Activated naive CD4-positive, alpha-beta T cell treated with Interleukin-2 at 50 U/mL for 16 hours (primary cell): ENCODE measurements at regions not wholly inside any gene's neighbourhood (a gene's known extent, or its start where the extent isn't known, plus 50 kb on each side); places are given as distances from the start of the nearest gene placed in this dataset.
"Not testable (repeated sequence)": the region's sequence is repeated elsewhere in the genome, so short reads cannot be mapped to it uniquely, and the experiment has no call there.

ENCODE experiments used
- DNase-seq: peaks from one replicate; pipeline ENCODE4 v3.0.0-alpha.2; 2020

DNA sequence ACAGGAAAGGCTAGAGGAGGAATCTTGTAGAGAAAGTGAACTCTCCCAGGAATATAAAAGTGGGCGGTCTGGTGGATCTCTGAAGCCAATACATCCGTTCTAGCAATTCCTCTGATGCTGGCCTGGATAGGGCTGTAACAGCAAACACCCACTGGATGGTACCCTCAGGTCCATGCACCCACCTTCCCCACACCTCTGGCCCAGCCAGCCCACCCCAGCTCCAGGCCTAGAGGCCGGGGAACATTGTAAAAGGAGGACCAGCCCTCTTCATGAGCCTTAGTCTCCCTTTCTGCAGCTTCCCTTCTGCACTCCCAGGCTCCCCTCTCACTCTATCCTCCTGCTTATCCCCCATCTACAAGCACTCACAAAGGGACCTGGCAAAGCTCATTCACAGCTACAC is 443.9 kb downstream of the BUD13 start:
- no peak for DNase-seq

DNA sequence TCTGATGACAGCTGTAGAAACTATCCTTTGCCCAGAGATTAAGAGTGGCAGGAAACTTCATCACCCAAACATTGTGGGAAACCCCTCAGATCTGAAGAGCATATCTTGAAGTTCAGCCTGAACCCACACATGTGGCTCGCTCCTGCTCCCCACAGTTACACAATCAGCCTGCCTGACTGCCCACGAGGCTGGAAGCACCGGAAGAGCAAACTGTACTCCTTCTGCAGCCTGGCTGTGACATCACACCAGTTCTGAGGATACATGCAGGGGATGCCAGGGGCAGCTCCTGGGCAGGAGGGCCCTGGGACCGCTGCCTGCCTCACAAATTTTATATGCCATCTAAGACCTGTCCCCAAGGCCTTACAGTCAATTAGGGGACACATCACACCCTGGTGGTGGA is 444.4 kb downstream of the BUD13 start:
- no peak for DNase-seq

DNA sequence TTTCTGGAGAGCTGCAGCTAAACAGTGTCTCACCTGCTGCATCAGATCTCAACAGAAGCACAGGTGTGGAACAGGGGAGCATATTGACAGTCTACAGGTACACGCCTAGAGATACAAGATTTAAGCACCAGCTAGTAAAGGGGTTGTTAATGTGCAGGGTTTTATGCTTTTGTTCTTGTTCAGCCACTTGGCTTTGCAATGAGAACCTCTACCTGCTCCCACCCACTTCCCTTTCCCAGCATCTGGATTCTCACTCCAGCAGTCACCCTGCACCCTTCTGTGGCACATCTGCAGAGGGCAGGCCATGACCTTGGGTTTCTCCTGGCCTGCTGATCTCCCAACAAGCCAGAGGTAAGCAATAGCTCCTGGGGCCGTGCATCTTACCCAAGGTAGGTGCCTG is 446.6 kb downstream of the BUD13 start:
- DNase-seq = no peak

DNA sequence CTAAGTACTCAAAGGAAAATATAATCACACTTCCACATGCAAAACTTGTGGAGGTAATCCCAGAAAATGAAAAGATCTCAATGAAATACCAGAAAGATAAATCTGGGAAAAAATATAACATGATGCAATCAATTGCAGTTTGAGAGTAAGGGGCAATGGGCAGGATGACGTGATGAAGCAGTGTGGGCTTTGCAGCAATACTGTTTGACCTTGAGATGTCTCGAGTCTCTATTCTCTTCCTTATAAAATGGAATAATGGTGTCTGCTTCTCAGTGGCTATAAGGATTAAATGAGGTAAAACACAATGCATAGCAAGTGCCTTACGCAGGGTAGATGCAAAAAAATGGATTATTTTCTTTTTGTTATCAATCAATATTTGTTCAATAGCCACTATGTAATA is 447.5 kb downstream of the BUD13 start:
- DNase-seq = no peak

DNA sequence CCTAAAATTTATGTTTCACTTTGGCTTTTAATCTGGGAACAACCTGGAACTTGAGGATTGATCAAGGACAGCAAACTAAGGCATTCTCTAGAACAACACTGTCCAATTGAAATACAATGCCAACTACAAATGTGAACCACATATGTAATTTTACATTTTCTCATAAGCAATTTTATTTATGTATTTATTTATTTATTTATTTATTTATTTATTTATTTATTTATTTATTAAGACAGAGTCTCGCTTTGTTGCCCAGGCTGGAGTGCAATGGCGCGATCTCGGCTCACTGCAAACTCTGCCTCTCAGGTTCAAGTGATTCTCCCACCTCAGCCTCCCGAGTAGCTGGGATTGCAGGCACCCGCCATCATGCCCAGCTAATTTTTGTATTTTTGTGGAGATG is 448.7 kb downstream of the BUD13 start:
- not testable (repeated sequence) for DNase-seq

DNA sequence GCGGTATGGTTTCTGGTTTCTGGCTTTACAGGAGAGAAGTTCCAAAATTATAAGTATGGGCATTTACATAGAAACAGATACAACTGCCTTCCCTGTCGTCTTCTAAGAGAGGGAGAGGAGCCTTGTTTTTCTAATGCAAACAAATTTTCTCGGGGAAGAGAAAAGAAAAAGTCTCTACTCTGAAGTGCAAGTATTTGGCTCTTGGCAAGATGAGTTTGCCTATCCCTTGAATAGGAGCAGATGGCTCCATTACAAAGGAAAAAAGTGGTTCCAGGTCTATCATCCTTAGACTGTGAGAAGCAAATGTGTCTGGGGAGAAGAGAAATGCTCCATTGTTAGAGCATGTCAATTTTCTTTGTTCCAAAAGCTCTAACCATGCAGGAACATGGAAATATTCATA is 455.6 kb downstream of the BUD13 start:
- DNase-seq = no peak

DNA sequence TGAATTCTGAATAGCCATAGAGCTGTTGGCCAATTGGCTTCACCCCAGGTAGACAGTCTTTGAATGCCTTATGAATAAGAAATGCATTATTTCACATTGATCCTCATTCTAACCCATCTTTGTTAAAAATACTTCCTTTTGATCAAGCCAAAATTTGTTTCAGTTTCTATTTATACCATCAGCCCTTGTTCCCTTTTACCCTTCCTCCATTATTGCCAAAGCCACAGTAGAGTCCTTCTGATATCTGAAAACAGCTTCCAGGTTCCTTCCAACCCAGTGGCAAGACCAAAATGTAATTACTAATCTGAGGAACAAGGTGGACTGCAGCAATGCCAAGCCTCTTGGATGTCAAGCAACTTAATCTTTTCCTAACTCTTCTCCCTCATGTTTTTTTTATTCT is 458.8 kb downstream of the BUD13 start:
- no peak for DNase-seq

DNA sequence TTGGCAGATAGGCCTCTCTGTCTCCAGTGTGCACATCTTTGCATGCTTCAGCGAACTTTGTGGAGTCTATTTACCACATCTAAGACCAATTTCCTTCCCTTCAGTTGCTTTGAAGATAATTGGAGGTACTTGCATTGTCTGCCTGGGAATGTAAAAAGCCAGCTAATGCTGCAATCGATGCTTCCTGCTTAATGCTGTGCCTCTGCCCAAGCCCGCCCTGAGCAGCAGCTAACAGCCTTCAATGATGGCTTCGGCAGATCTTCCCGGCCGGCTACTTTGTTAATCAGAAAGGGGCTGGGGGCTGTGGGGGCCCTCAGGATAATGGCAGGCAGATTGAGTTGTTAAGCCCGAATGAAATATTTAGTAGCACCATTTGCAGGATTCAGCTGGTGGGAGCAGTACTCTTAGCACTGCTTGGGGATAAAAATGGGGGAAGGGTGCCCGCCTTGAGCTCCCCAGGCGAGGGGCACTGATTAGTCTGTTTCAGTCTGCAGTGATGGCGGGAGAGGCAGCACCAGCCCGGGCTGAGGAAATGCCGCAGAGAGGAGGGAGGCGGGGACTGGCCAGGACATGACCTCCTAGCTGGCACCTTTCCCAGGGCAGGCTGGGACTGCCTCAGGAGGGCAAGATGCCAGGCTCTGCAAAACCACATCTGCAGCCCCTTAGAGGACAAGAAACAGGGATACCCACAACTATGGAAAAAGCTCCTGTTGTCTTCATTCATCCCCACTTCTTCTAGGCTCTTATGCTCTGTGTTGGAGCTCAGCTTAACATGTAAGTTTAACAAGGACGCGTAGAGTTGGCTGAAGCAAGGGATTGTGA is 460.0 kb downstream of the BUD13 start:
- DNase-seq = no peak

DNA sequence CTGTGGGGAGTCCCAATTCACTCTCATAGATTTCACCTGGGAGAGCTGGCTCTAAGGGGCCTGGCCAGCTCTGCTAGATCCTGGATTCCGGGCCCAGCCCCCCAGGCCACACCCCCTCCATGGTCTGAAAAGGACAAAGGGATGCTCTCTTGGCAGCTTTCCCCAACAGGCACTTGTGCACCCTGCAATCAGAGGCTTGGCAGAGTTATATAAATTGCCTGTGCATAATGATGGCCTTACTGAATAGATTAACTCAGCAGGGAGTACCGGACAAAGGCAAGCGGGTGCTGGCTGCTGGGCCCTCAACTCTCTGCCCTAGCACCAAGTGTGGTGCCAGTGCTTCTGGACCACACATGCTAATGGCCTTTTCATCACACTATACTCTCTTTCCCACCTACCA is 461.6 kb downstream of the BUD13 start:
- DNase-seq = no peak

DNA sequence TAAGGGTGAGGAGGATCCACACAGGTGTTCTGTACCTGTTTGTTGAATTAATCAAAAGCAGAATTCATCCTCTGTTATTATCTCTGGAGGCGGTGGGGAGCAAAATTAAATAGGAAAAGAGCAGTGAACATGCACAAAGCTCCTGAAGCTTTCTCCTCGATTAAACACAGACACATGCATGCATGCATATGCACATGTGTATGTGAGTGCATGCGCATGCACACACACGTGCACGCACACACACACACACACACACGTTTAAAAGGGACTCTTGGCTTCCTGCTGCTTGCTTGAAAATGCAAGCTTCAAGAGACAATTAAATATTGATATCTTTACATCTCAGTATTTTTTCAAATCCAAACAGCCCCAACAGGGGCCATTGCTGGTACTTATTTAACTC is 462.1 kb downstream of the BUD13 start:
- no peak for DNase-seq

DNA sequence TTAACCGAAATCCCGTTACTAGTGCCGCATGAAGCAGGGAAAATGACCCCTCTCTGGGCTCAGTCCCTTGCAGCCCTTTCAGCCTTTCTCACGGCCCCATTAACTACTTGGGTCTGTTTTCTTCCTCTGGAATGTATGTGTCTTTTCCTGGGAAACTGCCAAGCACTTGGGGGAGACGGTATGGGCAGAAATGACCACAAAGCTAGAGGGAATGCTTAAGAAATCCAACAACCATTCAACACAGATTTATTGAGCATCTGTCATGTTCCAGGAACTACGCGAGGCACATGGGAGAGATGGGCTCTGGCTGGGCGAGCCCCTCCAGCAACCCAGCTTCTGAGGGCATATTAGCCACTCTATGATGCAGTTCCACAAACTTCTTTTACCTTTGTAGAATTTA is 462.6 kb downstream of the BUD13 start:
- DNase-seq = no peak

DNA sequence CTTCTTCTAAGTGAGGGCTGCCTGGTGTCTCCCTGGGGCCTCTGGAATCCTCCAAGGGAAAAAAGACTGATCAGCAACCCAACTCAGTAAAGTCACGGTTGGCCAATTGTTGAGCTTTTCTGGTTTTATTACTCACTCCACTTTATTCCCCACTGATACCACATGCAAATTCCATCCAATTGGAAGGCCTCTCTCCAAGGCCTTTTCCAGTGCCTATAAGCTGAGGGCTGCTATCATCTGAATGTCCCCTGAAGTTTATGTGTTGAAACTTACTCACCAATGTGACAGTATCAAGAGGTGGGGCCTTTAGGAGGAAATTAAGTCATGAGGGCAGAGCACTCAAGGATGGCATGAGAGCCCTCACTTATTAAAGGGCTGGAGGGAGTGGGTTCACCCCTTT is 463.3 kb downstream of the BUD13 start:
- no peak for DNase-seq

DNA sequence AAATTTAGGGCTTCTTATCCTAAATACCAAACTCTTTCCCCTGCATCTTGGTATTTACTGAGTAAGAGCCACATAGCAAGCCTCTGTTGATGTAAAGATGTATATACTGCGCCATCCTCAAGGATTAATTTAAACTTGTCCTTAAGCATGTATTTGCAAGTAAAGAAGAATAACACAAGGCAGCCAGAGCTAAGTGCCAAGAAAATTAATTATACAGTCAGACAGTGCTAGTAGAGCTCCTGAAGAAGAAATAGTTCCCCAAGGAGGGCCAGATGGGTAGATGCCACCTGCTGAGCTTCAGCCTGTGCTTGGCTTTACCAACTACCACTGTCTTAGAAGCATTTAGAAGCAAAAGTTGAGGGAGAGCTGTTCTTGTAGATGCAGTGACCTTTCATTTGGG is 470.0 kb downstream of the BUD13 start:
- DNase-seq = no peak

DNA sequence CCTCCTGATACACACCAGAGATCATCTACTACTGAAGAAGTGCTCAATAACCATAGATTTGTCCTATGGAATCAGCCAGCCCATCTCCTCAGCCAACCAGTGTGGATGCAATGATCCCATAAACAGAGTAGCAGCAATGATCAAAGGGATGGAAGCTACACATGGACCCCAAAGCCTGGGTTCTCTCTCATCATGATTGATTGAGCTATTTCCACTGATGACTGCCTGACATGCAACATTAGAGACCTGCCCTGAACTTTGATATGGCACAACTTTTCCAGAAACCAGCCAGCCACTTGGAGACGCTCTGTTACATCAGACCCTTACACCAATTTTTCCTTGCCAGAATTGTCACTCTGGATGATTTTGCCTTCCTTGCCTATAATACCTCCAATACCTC is 471.6 kb downstream of the BUD13 start:
- no peak for DNase-seq

DNA sequence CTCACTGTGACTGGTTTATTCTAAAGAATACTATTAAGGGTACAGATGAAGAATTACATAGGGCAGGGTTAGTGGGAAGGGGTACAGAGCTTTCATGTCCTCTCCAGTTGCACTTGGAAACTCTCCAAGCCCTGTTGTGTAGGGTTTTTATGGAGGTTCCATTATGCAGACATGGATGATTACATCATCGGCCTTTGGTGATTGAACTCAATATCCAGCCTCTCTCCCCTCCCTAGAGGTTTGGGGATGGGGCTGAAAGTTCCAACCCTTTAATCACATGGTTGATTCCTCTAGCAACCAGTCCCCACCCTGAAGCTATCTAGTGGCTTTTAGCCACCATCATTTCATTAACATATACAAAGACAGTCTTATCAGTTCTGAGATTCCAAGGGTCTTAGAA is 472.6 kb downstream of the BUD13 start:
- no peak for DNase-seq

DNA sequence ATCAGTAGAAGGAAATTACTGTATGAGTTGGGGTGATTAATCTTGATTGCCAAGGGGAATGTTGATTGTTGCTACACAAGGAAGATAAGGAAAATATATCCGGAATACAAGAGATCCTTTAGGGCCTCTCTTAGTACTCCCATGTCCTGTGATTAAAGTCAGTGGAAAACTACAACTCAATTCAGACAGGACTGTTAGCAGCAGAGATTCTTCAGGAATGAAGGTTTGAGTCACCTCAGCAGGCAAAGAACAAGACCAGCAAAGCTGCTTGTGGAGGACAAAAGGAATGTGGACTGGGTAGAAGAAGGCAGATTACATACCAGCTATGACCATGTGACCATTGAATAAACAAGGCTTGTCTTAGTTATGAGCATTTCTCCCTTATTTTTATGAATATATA is 478.2 kb downstream of the BUD13 start:
- no peak for DNase-seq

DNA sequence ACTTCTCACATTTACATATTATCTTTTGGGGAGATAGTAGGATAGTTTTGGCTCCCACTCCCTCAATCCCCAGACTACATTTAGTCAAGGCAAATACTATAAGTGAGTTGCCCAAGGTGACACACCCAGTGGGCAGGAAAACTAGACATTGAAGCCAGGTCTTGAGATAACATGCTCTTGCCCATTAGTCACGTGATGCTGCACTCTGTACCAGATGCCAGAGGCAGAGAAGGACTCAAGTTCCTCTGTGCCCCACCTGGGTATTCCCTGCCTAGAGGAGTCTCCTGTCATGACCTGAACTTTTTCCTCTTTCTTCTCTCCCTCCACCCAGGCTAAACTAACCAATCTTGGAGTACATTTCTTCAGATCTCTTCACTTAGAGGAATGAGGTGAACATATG is 484.9 kb downstream of the BUD13 start:
- no peak for DNase-seq

DNA sequence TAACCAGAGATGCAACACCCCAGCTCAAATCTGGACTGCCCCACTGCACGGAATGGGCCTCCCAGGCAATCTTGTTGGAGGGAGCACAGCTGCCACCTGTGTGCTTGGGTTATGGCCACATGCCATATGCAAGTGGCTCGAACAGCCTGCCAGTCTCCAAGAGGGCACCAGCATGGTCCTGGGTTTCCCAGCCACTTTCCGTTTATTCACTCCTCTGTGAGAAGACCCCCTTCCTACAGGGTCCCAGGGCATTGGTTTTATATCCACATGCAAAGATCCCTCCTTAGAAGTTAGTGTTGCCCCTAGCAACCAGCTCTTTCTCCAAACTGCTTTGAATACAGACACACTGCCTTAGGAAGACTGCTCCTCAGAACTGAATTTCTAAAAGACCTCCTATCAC is 487.8 kb downstream of the BUD13 start:
- DNase-seq = no peak

DNA sequence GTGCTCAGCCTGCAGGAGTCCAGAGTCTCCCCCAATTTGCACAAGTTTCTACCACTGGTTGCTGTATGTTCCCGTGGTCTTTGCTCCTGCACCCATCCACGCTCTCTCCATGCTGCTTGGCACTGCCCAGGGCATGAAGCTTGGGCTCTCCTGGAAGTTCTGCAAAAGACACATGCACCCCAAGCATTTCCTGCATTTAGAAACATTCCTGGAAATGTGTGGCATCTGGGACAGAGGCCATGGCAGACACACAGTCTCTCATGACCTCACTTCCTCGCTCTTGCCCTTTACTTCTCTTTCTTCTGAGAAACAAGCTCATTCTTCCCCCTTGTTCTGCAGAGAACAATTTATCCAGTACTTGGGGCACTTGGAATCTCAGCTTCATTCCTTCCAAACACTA is 489.5 kb downstream of the BUD13 start:
- DNase-seq = no peak

DNA sequence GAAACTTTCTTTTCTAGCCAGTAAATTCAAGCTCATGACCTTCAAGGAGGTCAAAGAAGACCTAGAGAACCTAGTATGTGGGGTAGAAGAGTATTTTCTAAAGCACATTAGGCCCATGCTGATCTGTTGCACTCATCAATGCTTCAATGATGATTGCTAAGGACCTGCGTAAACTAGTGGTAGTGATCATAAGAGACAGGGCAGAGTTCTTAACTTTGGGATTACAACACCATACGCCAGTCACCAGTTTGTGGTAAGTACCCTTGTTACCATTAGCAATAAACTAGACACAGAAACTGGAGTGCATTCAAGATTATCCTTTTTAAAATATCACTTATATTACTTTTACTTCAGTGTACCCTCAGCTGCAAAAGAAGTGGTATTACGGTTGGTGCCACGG is 490.3 kb downstream of the BUD13 start:
- DNase-seq = no peak

DNA sequence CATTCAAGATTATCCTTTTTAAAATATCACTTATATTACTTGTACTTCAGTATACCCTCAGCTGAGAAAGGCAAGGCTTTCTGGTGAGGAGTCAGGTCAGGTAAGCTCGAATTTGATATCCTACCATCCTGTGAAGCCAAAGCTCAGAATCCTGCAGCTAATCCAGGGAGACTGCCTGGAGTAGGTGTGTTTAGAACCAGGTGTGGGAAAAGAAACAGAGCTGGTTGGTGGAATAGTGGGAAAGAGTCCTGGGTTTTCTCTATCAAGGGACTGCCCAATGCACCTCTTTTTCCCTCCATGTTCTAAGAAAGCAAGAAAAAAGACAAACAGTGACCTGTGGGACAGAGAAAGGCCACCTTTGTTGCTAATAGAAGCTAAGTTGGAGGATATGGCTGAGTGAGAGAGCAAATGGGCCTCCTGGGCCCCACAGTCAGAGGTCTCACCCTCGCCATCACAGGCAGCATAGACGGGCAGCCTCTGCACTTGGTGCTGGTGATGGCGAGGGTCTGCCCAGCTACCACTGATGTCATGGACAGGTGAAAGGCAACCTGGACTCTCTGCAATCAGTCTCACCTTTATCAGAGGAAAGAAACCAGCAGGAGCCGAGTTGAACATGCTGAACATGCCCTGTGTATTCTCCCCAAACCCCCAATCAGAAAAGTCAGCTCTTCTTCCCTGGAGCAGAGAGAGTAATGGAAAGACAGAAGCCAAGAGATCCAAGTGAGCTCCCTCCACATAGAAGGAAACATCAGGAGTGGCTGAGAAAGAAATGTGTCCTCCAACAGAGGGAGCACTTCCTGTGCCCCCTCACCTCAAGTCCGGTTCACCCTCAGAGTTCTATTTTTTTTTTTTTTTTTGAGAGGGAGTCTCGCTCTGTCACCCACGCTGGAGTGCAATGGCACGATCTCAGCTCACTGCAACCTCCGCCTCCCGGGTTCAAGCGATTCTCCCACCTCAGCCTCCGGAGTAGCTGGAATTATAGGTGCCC is 491.3 kb downstream of the BUD13 start:
- DNase-seq = no peak

DNA sequence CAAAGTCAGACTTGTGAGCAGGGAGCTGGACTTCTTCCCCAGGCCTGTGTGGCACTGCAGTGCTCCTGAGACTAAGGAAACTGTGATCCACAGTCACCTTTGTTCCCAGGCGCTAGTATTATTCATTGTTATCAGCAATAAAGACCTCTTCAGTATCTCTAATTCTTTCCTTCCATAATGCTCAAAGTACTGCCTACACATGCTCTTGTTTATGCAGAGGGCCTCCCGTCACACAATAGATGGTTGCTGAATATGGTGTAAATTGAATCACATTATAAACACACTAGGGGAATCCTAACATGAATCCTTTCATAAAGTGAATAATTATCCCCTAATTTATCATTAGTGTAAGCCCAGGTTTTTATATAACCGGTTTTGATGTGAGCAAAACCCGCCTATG is 493.3 kb downstream of the BUD13 start:
- DNase-seq = no peak

DNA sequence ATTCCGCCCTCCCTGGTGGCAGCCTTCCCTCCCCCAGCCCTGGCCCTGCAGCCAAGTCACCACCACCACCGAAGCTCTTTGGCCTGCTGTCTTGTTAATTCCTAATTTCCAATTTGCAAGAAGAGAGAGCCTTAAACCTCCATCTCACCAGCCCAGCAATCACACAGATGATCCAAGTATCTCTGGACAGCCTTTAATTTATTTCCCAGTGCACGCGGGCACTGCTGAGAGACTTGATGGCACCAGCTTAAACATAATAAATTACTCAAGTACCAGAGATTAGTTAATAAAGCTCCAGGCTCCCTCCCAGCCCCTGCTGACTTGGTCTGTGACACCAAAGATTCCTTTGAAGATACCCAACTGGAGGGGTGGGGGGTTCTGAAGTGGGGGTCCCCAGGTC is 494.7 kb downstream of the BUD13 start:
- no peak for DNase-seq
